Muscle of leg (tissue), 3 donors: ENCODE measurements at regions not wholly inside any gene's neighbourhood (a gene's known extent, or its start where the extent isn't known, plus 50 kb on each side); places are given as distances from the start of the nearest gene placed in this dataset.
"Not testable (repeated sequence)": the region's sequence is repeated elsewhere in the genome, so short reads cannot be mapped to it uniquely, and the experiment has no call there.

Experiments
- DNase-seq: peaks from one replicate; pipeline ENCODE4 v3.0.0; 2013
- H3K27ac ChIP-seq: one replicate; pipeline ENCODE4 v1.5.1; 2013; ENCODE audit warnings: mild to moderate bottlenecking, low read length, control low read depth
- H3K27me3 ChIP-seq: one replicate; pipeline ENCODE4 v1.6.1; 2013; ENCODE audit warnings: low read length; ENCODE audit not compliant: control insufficient read depth, insufficient read depth
- H3K36me3 ChIP-seq: one replicate; pipeline ENCODE4 v1.6.1; 2013; ENCODE audit warnings: low read length; ENCODE audit not compliant: control insufficient read depth, insufficient read depth
- H3K4me1 ChIP-seq: one replicate; pipeline ENCODE4 v1.6.1; 2013; ENCODE audit warnings: low read length; ENCODE audit not compliant: control insufficient read depth, insufficient read depth
- H3K4me3 ChIP-seq: one replicate; pipeline ENCODE4 v1.5.1; 2013; ENCODE audit warnings: low read length, control low read depth
- H3K9me3 ChIP-seq: replicated peaks from 2 replicates; pipeline ENCODE4 v1.6.1; 2013; ENCODE audit warnings: low read depth, low read length; ENCODE audit not compliant: control insufficient read depth
- WGBS: methylation state at CpG from one replicate; pipeline ENCODE4 v1.1.5; 2013; ENCODE audit warnings: missing lambda C conversion rate; ENCODE audit not compliant: insufficient coverage; 5-methylcytosine and 5-hydroxymethylcytosine counted together

DNA sequence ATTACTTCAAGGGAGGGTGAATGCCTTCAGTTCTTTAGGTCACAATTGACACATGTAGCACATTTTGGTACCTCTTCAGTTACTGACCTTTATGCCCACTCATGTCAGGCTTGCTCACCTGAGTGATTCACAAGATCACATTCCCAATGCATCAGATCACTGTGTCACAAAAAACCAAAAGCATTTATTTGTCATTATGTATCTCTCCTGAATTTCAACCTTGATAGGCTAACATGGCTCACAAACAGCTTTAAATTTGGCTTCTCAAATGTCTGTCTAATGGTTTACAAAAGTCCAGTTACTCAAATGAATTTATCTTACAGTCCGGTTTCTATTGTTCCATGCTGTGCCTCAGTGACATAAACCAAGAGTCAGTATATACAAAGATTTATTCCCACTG, 141.4 kb downstream of the PPIAL4G start:
- H3K27ac ChIP-seq, H3K4me3 ChIP-seq, H3K4me1 ChIP-seq, DNase-seq, H3K9me3 ChIP-seq, H3K36me3 ChIP-seq, H3K27me3 ChIP-seq: not testable (repeated sequence)
- WGBS = no CpG with 5 or more reads among the region's 1 CpG

DNA sequence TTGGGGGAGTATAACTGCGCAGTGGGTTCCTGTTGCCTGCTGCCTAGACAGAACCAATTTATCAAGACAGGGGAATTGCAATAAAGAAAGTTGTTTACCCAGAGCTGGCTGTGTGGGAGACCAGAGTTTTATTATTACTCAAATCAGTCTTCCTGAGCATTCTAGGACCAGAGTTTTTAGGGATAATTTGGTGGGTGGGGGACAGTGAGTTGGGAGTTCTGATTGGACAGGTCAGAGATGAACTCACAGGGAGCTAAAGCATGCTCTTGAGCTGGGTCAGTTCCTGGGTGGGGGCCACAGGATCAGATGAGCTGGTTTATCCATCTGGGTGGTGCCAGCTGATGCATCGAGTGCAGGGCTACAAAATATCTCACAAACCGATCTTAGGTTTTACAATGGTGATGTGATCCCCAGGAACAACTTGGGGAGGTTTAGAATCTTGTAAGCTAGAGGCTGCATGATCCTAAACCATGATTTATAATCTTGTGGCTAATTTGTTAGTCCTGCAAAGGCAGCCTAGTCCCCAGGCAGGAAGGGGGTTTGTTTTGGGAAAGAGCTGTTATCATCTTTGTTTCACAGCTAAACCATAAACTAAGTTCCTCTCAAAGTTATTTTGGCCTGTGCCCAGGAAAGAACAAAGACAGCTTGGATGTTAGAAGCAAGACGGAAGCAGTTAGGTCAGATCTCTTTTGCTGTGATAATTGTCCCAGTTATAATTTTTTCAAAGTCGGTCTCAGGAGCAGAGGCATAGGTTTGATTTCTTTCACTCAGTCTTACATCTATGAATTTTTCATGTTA, 146.8 kb downstream of the PPIAL4G start:
- H3K27ac ChIP-seq, H3K9me3 ChIP-seq, H3K4me1 ChIP-seq, H3K4me3 ChIP-seq, H3K36me3 ChIP-seq: not testable (repeated sequence)
- WGBS = no CpG with 5 or more reads among the region's 5 CpGs
- H3K27me3 ChIP-seq = peaks cover 37% of the 10 kb centered on the region
- peak; percentile 37 for DNase-seq

DNA sequence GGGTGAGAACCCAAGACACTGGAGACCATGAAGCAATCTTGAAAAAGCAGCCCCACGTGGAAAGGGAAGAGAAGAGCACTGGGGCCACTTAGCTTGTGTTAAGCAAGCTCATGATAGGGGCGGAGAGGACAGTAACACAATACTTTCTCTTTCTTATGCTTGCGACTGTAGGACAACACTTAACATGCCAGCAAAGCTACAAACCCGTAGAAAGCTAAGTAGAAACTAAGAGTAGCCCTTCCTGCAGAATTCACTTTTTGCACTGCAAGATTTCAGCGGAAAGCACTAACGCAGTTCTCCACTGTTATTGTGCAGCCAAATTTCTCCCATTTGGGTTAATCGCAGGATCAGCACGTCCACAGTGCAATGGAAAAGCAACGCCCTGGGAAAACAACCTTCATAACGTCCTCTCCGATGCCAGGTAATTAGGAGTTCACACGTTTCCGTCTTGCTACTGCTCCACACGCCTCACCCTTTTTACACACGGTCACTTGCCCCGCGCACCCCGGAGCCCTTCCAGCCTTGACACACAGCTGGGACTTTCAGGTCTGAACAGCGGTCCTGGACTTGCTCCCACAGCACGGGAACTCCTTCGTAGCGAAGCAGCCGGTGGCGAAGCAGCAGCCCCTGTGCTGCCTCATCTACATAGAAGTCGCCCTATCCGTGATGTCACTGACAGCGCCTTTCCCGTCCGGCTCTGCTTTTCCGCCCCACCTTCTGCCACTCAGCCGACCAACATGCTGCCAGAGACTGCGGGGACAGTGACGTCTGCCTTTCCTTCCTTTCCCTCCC, 148.6 kb downstream of the PPIAL4G start:
- H3K27me3 ChIP-seq = peaks cover 45% of the 10 kb centered on the region
- 0% methylated on average over 30 of the region's 33 CpGs for WGBS

DNA sequence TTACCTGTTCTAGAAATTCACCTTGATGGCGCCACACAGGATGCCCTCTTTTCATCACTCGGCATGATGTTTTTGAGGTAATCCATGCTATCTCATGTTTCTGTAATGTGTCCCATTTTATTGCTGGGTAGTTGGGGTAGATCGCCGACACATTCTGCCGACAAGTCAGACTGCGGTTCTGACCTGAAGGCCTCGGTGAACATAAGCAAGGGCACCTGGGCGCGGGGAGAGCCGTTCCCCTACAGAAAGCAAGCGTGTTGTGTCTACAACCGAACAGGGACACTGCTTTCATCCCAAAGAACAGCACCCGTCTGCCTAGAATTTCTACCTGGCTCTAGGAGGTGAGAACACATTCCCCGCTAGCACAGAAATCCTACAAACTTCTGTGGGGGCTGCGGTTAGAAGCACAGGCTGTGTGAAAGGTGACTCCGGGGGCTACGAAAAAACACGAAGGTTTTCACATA, 149.2 kb downstream of the PPIAL4G start:
- H3K4me1 ChIP-seq = peaks cover 6% of the 10 kb centered on the region
- 8% methylated on average over 10 of the region's 18 CpGs for WGBS
- H3K27ac ChIP-seq = no peak overlapping the region
- peak overlapping the region; percentile 51 for H3K4me3 ChIP-seq
- H3K9me3 ChIP-seq = no peaks in the 10 kb centered on the region
- H3K36me3 ChIP-seq = no peaks in the 10 kb centered on the region
- no peak for DNase-seq
- peaks cover 49% of the 10 kb centered on the region for H3K27me3 ChIP-seq

More for the DNA sequence above, 148.6 kb downstream of the PPIAL4G start:
- Histone ChIP-seq H3K27ac (peak overlapping the region; percentile 4), H3K4me3 (peak overlapping the region; percentile 51), H3K9me3 (no peaks in the 10 kb centered on the region), H3K4me1 (peaks cover 6% of the 10 kb centered on the region), H3K36me3 (no peaks in the 10 kb centered on the region)
- peak; percentile 91 for DNase-seq

DNA sequence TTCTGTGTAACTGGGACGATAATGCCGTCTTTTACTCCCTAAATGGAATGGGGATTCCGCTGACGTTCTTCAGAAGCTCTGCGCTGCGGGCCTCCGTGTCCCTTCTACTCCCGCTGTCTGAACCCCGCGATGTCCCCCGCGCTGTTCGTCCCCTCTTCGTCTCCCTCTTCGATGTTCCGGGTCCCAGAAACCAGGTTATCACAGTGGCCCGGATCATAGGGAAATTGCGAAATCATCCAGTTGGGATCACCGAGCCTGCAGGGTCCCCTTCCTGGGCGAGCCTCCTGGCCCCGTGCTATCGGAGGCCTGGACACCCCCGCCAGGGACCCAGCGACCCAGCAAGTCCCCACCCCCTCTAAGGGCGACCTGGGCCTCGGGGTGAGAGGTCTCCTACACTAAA, 154.2 kb downstream of the PPIAL4G start:
- peaks cover 29% of the 10 kb centered on the region for H3K27me3 ChIP-seq
- H3K4me1 ChIP-seq = peaks cover 3% of the 10 kb centered on the region
- WGBS = 37% methylated on average over 24 of the region's 26 CpGs

DNA sequence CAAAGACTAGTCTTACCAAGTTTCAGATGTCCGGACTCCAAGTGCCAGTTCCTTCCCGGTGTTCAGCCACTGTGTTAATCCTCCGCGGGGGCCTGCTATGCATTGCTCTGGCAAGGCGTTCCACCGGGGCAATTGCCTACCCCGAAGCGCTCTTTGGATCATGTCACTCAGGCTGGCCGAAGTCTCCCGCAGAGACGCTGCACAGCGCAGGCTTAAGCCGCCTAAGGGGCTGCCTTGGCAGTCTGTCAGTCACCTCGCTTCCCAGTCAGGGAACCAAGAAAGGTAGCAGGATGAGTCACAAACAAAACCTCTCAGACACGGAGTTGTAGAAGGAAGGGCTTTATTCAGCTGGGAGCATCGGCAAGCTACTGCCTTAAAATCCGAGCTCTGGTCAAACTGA, 158.1 kb downstream of the PPIAL4G start:
- WGBS = 93% methylated on average over 13 of the region's 17 CpGs
- not testable (repeated sequence) for H3K36me3 ChIP-seq, H3K4me1 ChIP-seq, H3K4me3 ChIP-seq, DNase-seq, H3K27ac ChIP-seq, H3K9me3 ChIP-seq
- peaks cover 16% of the 10 kb centered on the region for H3K27me3 ChIP-seq

More for the DNA sequence above, 154.2 kb downstream of the PPIAL4G start:
- no peak for DNase-seq
- no peak overlapping the region for H3K27ac ChIP-seq
- H3K4me3 ChIP-seq = no peak overlapping the region
- no peaks in the 10 kb centered on the region for H3K9me3 ChIP-seq
- no peaks in the 10 kb centered on the region for H3K36me3 ChIP-seq

DNA sequence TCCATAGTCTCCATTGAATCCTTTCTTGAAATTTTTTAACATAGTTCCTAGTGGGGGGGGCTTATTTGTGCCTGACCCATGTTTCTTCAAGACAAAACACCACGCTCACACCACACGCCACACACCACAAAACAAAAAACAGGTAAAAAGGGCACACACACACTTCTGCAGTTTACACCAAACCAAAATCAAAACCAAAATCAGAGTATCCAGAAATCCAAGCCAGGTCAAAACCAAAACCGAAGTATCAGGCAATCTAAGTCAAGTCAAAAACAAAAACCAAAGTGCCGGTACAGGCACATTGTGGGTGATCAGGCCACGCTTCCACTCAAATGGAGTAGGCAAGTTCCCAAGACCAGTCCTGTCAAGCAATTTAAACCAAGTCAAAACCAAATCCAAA, 158.6 kb downstream of the PPIAL4G start:
- WGBS = 83% methylated on average over 1 of the region's 5 CpGs
- DNase-seq, H3K36me3 ChIP-seq, H3K27ac ChIP-seq, H3K4me1 ChIP-seq, H3K4me3 ChIP-seq, H3K9me3 ChIP-seq: not testable (repeated sequence)
- H3K27me3 ChIP-seq = peaks cover 12% of the 10 kb centered on the region

DNA sequence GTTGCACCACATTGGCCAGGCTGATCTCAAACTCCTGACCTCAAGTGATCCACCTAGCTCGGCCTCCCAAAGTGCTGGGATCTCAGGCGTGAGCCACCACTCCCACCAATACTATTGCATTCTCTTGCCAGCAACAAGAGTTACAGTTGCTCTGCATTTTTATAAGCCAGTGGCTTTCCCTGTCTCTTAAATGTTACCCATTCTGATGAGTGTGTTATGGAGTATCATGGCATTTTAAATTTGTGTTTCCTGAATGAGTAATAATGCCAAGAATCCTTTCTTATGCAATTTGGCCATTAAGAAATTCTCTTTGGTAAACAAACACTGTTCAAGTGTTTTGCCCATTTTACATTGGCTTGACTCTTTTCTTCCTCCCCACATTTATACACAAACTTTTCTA, 163.0 kb downstream of the PPIAL4G start:
- H3K27ac ChIP-seq, H3K9me3 ChIP-seq, H3K4me3 ChIP-seq, DNase-seq, H3K4me1 ChIP-seq, H3K36me3 ChIP-seq: not testable (repeated sequence)
- WGBS = no CpG with 5 or more reads among the region's 2 CpGs
- H3K27me3 ChIP-seq = peaks cover 23% of the 10 kb centered on the region

DNA sequence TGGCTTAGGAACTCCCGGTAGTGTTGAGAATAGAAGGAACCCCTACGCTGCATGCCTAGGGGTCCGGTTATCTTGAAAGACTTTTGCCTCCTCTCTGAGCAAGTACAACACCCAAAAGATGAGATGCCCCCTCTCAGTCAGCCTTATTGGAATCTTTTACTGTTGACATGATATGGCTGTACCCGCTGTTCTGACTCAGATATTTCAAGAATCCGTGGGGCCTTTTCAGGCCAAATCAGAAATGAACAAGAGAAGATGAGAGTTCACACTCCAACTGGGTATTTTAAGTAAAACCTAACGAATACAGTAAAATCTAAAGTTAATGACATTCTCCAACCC, 164.2 kb downstream of the PPIAL4G start:
- Histone ChIP-seq H3K9me3 (no peaks in the 10 kb centered on the region), H3K27me3 (peaks cover 23% of the 10 kb centered on the region), H3K4me3 (no peak overlapping the region), H3K36me3 (no peaks in the 10 kb centered on the region), H3K27ac (no peak overlapping the region), H3K4me1 (peaks cover 3% of the 10 kb centered on the region)
- DNase-seq = no peak
- no CpG with 5 or more reads among the region's 6 CpGs for WGBS

DNA sequence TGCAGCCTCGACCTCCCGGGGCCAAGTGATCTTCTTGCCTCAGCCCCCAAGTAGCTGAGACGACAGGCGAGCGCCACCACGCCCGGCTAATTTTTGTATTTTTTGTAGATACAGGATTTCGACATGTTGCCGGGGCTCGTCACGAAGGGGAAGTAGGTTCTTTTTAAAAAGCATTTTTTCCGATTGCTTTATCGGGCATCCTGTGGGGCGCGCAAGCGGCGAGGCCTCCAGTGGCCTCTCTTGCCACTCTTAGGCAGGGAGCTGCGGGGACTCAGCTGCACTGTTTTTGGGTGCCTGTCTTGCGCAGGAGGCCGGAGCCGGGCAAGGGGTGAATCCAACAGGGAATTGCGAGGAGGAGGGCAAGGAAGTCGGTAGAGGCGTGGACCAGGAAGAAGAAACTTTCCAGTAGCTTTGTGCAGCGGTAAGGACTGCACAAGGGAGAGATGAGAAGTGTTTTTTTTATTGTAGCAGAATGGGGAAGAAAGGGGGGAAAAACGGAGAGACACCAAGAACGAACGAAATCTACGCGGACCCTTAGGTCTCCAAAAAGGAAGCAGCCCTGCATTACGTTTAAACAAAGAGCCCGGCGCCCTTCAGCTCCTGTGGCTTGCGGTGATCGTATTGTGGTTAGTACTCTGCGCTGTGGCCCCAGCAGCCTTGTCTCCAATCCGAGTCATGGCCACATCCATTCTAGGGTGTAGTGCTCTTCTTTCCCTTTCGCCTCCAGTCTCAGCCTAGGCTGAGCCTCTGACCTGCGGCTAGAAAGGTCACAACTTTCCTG, 164.8 kb downstream of the PPIAL4G start:
- Histone ChIP-seq H3K27me3 (peaks cover 23% of the 10 kb centered on the region), H3K27ac (no peak overlapping the region)
- DNase-seq = peak; percentile 25

More for the DNA sequence above, 164.8 kb downstream of the PPIAL4G start:
- 17% methylated on average over 37 of the region's 39 CpGs for WGBS
- no peaks in the 10 kb centered on the region for H3K9me3 ChIP-seq
- peaks cover 3% of the 10 kb centered on the region for H3K4me1 ChIP-seq
- no peaks in the 10 kb centered on the region for H3K36me3 ChIP-seq
- H3K4me3 ChIP-seq = peak overlapping the region; percentile 20
